Left ventricle myocardium superior (tissue), 1 donor: ENCODE measurements at regions not wholly inside any gene's neighbourhood (a gene's known extent, or its start where the extent isn't known, plus 50 kb on each side); places are given as distances from the start of the nearest gene placed in this dataset.

Source experiments
- ATAC-seq: fragments of 200-7000 bp; cut with Tn5 transposase; one replicate; pipeline ENCODE4 v1.9.1; 2020; ENCODE audit warnings: mild to moderate bottlenecking, moderate library complexity
- DNase-seq: peaks from one replicate; pipeline ENCODE4 v3.0.0-alpha.2; 2020
- intact Hi-C: fragments of 100-400 bp; cut with micrococcal nuclease; formaldehyde crosslinking; loops from one replicate; pipeline ENCODE4 v1.11.0; 2022
- donor health status: DM: no; HTN: yes; CAD: no; lungs with severe emphysema.

DNA sequence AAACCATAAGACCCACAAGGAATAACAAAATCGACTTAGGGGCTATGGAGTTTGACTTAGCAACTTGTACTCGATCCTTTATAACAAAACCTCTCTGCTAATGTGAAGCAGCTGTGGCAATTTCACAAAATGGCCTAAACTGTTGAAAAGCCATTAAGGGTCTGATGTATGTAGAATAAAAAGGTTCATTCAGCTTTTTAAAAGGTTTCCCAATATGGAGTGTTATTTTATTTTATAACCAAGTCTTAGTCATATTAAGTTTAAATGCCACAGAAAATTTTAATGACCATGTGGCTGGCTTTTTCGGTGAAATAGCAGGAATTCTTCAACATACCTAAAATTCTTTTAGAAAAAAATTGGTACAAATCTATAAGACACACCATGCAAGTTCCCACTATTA lies 291.8 kb upstream of the HAND2 start:
- ATAC-seq: no peak
- no peak for DNase-seq
- intact Hi-C loops: no loop called here

DNA sequence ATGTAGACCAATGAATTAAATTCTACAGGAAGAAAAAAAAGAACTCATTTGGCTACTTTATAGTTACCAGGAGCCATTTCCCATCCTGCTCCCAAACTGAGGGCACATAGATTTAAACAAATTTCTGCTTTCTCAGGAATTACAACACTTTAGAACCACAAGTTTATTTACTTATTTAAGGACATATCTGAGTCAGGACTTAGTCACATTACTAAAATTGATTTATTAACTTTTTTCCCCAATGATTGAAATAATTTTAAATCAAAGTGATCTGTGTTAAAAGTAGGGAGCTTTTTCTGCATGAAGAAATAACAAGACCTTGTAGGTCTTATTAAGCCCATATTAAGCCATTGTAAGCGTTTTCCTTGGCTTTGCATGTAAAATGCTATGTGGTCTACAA lies 291.0 kb upstream of the HAND2 start:
- intact Hi-C loops: no loop called here
- ATAC-seq: no peak
- DNase-seq: no peak

GRCh38 chr4:173807347-173807746 lies 277.3 kb upstream of the HAND2 start:
- DNase-seq (peak; percentile 49), ATAC-seq (peak; percentile 87)
- intact Hi-C loops: no loop called here

DNA sequence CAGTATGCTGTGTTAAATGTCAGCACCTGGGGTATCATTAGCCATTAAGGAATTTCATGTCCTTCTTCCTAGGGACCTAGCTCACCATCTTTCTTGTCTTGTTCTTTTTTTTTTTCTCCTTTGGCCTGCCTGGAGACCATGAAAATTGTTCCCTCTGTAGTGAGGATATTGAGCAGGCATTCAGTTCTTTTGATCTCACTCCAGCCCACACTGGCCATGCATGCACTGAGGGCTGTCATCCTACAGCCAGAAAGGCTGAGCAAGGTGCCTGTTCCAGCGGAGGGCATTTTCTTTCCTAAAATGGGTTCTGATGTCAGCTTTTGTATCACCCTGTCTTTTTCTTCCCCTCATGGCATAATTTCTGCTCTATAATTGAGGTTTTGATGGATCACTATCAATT lies 275.9 kb upstream of the HAND2 start:
- intact Hi-C loops: no loop called here
- no peak for ATAC-seq
- DNase-seq: no peak

GRCh38 chr4:173802662-173803022 lies 272.6 kb upstream of the HAND2 start:
- no peak for ATAC-seq
- intact Hi-C loops: no loop called here
- DNase-seq: no peak

GRCh38 chr4:173801876-173802661 lies 272.0 kb upstream of the HAND2 start:
- no peak for DNase-seq
- intact Hi-C loops: no loop called here
- ATAC-seq: no peak

DNA sequence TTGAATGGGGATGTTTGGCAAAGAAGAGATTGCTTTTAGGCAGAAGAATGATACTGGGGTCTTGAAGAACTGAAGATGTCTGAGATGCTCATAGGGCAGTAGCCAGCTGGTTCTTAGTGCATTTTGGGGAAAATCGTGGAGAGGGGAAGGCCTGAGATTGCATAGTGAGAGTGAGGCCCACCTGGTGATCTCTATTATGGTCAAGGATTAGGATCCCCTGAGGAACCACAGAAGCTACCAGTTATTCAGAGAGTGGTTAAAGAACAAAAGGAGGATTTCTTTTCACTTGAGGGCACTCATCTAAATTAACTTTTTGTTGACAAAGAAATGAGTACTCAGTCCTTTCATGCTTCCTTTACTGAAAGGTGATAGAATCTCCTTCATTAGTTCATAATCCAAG lies 271.3 kb upstream of the HAND2 start:
- ATAC-seq: no peak
- intact Hi-C loops: no loop called here
- DNase-seq: no peak

- ATAC-seq: no peak
- no peak for DNase-seq
- intact Hi-C loops: no loop called here
Observed at GRCh38 chr4:173797296-173797695, 267.3 kb upstream of the HAND2 start.

DNA sequence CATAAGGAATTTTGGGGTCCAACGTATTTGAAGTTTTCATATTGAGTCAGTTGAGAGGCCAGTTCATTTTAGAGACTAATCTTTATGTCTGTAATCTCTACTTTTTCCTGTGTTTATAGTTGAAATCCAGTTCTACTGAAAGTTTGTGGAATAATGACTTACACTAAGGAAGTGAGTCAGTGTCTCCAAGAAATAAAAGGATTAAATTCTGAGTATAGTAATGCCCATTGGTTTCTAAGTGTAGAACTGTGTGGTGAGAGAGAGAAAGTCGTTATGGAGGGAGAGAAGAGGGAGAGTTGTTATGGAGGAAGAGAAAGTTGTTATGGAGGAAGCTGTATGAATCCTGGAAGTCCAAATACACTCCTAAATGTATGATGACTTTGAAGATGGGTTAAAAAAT lies 264.6 kb upstream of the HAND2 start:
- intact Hi-C loops: no loop called here
- ATAC-seq: no peak
- DNase-seq: no peak

DNA sequence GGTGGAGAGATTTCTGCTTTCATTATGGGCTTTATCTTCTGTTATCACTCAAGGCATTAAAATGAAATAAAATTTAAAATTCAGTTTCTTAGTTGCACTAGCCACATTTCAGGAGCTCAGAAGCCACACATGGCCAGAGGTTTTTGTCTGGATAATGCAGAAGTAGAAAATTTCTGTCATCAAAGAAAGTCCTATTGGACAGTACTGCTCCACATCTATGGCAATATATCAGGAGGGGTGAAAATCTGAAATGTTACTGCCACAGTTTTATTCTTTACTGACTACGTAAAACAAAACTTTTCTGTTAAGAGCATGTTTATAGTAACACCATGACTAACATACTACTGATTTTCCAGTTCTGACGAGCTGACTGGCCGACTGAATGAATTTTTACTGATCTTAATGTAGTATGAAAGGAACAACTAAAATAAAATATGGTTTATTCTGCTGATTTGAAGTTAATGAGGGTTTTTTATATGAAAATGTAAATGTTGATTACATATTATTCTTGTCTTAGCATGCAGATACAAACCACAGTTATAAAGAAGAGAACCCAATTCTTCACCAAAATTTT lies 264.0 kb upstream of the HAND2 start:
- DNase-seq (no peak), ATAC-seq (no peak)
- intact Hi-C loops: no loop called here

GRCh38 chr4:173782660-173783059 lies 252.6 kb upstream of the HAND2 start:
- no peak for DNase-seq
- ATAC-seq: no peak
- intact Hi-C loops: no loop called here

DNA sequence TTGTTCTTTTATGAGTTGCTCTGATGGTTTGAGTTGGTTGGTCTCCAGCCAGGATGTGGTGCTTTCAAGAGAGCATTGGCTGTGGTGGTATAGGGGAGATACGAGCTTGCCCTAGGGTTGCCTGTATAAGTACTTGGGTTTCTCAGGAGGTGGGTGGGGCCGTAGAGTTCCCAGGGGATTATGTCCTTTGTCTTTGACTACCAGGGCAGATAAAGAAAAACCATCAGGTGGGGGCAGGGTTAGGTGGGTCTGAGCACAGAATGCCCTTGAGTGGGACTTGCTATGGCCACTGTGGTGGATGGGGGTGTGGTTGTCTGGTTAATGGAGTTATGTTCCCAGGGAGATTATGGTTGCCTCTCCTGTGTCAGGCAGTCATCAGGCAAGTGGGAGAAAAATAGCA lies 247.9 kb upstream of the HAND2 start:
- intact Hi-C loops: no loop called here
- no peak for ATAC-seq
- DNase-seq: no peak

DNA sequence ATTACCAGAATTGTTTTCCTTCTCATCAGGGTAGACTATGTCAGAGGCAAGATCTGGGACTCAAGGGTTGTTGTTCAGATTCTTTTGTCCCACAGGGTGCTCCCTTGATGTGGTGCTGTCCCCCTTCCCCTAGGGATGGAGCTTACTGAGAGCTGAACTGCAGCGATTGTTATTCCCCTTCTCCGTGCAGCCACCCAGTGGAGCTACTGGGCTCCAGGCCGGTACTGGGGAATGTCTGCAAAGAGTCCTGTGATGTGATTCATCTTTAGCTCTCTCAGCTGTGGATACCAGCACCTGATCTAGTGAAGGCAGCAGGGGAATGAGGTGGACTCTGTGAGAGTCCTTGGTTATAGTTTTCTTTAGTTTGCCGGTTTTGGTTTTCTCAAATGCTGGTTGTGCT lies 247.4 kb upstream of the HAND2 start:
- no peak for DNase-seq
- no peak for ATAC-seq
- intact Hi-C loops: no loop called here

GRCh38 chr4:173769568-173769967 lies 239.5 kb upstream of the HAND2 start:
- no peak for ATAC-seq
- intact Hi-C loops: no loop called here

DNA sequence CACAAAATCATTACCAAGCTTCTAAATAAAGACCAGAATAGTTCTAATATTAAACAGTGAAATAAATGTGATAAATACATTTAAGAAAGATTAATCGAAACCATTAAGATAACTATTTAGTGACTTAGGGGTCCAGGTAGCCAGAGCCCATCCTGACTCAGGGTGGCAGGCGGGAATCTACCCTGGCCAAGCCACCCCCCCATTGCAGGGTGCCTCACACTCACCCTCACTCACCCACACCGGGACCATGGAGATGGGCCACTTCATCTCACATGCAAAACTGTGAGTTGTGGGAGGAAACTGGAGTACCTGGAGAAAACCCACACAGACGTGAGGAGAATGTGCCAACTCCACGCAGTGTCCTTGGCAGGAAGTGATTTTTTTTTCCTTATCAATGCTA lies 237.6 kb upstream of the HAND2 start:
- intact Hi-C loops: no loop called here
- ATAC-seq: no peak
- DNase-seq: no peak

More at GRCh38 chr4:173769568-173769967, 239.5 kb upstream of the HAND2 start:
- no peak for DNase-seq

GRCh38 chr4:173766171-173766600 lies 236.2 kb upstream of the HAND2 start:
- intact Hi-C loops: no loop called here
- no peak for DNase-seq
- no peak for ATAC-seq

GRCh38 chr4:173765751-173766150 lies 235.7 kb upstream of the HAND2 start:
- peak; percentile 34 for ATAC-seq
- intact Hi-C loops: no loop called here
- DNase-seq: no peak

DNA sequence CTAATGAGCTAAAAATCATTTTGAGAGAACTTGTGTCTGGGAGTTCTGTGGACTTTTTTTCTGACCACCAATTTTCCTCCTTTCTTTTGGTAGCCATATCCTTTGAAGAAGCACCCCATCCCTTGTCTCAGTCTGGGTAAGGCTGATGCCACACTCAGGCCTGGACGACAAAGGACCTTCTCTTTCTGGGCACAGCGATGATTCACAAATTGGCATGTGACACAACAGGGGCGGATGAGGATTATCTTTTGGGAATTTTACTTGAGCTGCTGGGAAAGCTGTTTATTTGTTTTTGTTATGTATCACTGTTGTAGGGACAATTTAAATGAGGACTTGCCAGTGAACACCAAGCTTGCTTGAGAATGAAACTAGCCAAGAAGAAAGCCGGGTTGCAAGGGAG lies 233.4 kb upstream of the HAND2 start:
- no peak for ATAC-seq
- intact Hi-C loops: no loop called here
- no peak for DNase-seq

- intact Hi-C loops: no loop called here
- peak; percentile 70 for ATAC-seq
Observed at GRCh38 chr4:173761938-173762337, 231.9 kb upstream of the HAND2 start.

GRCh38 chr4:173761236-173761635 lies 231.2 kb upstream of the HAND2 start:
- DNase-seq (no peak), ATAC-seq (no peak)
- intact Hi-C loops: no loop called here

More at GRCh38 chr4:173761938-173762337, 231.9 kb upstream of the HAND2 start:
- no peak for DNase-seq

- intact Hi-C loops: no loop called here
- no peak for DNase-seq
- ATAC-seq: no peak
Observed at GRCh38 chr4:173758132-173758531, 228.1 kb upstream of the HAND2 start.
